ENCODE measurements at regions not wholly inside any gene's neighbourhood (a gene's known extent, or its start where the extent isn't known, plus 50 kb on each side); places are given as distances from the start of the nearest gene placed in this dataset.

- TF ChIP-seq CTCF (IDR thresholded peaks at IDR 0.05), result no peak
- H3K4me3 ChIP-seq, result no peak overlapping the region
- DNase-seq (ENCODE audit: low spot score), result no peak
- H3K27ac ChIP-seq, result no peak overlapping the region
These were observed 440.5 kb upstream of the ARPP21 start for GRCh38 chr3:35198857-35199256.

GRCh38 chr3:35200056-35200455, 439.3 kb upstream of the ARPP21 start:
- no peak overlapping the region for H3K4me3 ChIP-seq
- no peak for TF ChIP-seq CTCF (IDR thresholded peaks at IDR 0.05)
- no peak overlapping the region for H3K27ac ChIP-seq
- no peak for DNase-seq (ENCODE audit: low spot score)

- no peak for TF ChIP-seq CTCF (IDR thresholded peaks at IDR 0.05)
- DNase-seq (ENCODE audit: low spot score), result no peak
- Histone ChIP-seq H3K27ac (no peak overlapping the region), H3K4me3 (no peak overlapping the region)
These were observed 438.1 kb upstream of the ARPP21 start for GRCh38 chr3:35201211-35201610.

GRCh38 chr3:35215525-35216500, 423.5 kb upstream of the ARPP21 start:
- Histone ChIP-seq H3K27ac (no peak overlapping the region), H3K4me3 (no peak overlapping the region)
- no peak for DNase-seq (ENCODE audit: low spot score)
- no peak for TF ChIP-seq CTCF (IDR thresholded peaks at IDR 0.05)

GRCh38 chr3:35216501-35217266, 422.6 kb upstream of the ARPP21 start:
- Histone ChIP-seq H3K4me3 (no peak overlapping the region), H3K27ac (no peak overlapping the region)
- no peak for DNase-seq (ENCODE audit: low spot score)
- no peak for TF ChIP-seq CTCF (IDR thresholded peaks at IDR 0.05)

GRCh38 chr3:35223632-35224394, 415.5 kb upstream of the ARPP21 start:
- no peak for DNase-seq (ENCODE audit: low spot score)
- TF ChIP-seq CTCF (IDR thresholded peaks at IDR 0.05), result no peak
- H3K4me3 ChIP-seq, result no peak overlapping the region
- H3K27ac ChIP-seq, result no peak overlapping the region
